ENCODE measurements at regions not wholly inside any gene's neighbourhood (a gene's known extent, or its start where the extent isn't known, plus 50 kb on each side); places are given as distances from the start of the nearest gene placed in this dataset.

- Histone ChIP-seq H3K9ac (ENCODE audit: insufficient read depth, low read depth, low read length) (no peak overlapping the region), H3K36me3 (replicated peaks in 1 of 2; ENCODE audit: control insufficient read depth in 1 of 2, insufficient read depth in 2 of 2, low read length in 2 of 2) (no peaks in the 10 kb centered on the region), H3K4me1 (ENCODE audit: insufficient read depth, low read length) (no peaks in the 10 kb centered on the region), H3K4me2 (ENCODE audit: low read depth, low read length) (no peak overlapping the region), H3K79me2 (ENCODE audit: insufficient read depth, low read length) (no peaks in the 10 kb centered on the region), H3K27me3 (ENCODE audit: control insufficient read depth in 1 of 2, insufficient read depth in 2 of 2, low read length in 2 of 2) (peaks cover 0 to 56% of the 10 kb centered on the region in 2 experiments; a peak in 4 of 5 replicates), H3K9me3 (ENCODE audit: low read length) (no peaks in the 10 kb centered on the region), H3K4me3 (replicated peaks in 1 of 3; ENCODE audit: insufficient read depth in 1 of 3, low read depth in 2 of 3, low read length in 3 of 3) (no peak overlapping the region), H2AFZ (ENCODE audit: low read length) (no peak overlapping the region), H4K20me1 (ENCODE audit: insufficient read depth, low read length) (no peaks in the 10 kb centered on the region), H3K27ac (ENCODE audit: extremely low read length, insufficient read depth, low read length) (no peak overlapping the region)
- FAIRE-seq (no peak), DNase-seq (ENCODE audit: low spot score) (no peak), ATAC-seq (no peak)
- TF ChIP-seq GMEB1 (CRISPR knock-in tag; IDR thresholded peaks at IDR 0.05; ENCODE audit: borderline replicate concordance) (no peak), ZNF235 (CRISPR knock-in tag; IDR thresholded peaks at IDR 0.05; ENCODE audit: borderline replicate concordance) (no peak), ZNF747 (CRISPR knock-in tag; IDR thresholded peaks at IDR 0.05; ENCODE audit: borderline replicate concordance) (no peak), NR2F6 (IDR thresholded peaks at IDR 0.05) (no peak), NR2F6 (CRISPR knock-in tag; IDR thresholded peaks at IDR 0.05) (no peak), ZNF207 (IDR thresholded peaks at IDR 0.05; ENCODE audit: borderline replicate concordance) (no peak)
- ChIA-PET POLR2A (no interaction called here), CTCF (ENCODE audit: low intra/inter-chr PET ratio, low total read pairs) (no interaction called here)
- 33% methylated on average over 8 of the region's 9 CpGs for WGBS (ENCODE audit: low lambda C conversion rate)
- in situ Hi-C loops (cut with HindIII; ENCODE audit: extremely low pct_ligation_motif_present, low pct_unique_long_range_greater_than_20kb) (no loop called here), intact Hi-C loops (cut with micrococcal nuclease; ENCODE audit: unreplicated experiment) (no loop called here)
- no TSS peak for BruUV-seq (replicated peaks)
Observed at GRCh38 chr3:194811118-194811517, 125.4 kb downstream of the FAM43A start.

GRCh38 chr3:194812176-194812575 is 126.5 kb downstream of the FAM43A start:
- Histone ChIP-seq H3K9ac (ENCODE audit: insufficient read depth, low read depth, low read length) (no peak overlapping the region), H3K27ac (ENCODE audit: extremely low read length, insufficient read depth, low read length) (no peak overlapping the region), H4K20me1 (ENCODE audit: insufficient read depth, low read length) (no peaks in the 10 kb centered on the region), H3K27me3 (ENCODE audit: control insufficient read depth in 1 of 2, insufficient read depth in 2 of 2, low read length in 2 of 2) (peaks cover 0 to 54% of the 10 kb centered on the region in 2 experiments; a peak in 4 of 5 replicates), H3K79me2 (ENCODE audit: insufficient read depth, low read length) (no peaks in the 10 kb centered on the region), H3K4me3 (replicated peaks in 1 of 3; ENCODE audit: insufficient read depth in 1 of 3, low read depth in 2 of 3, low read length in 3 of 3) (no peak overlapping the region), H2AFZ (ENCODE audit: low read length) (no peak overlapping the region), H3K36me3 (replicated peaks in 1 of 2; ENCODE audit: control insufficient read depth in 1 of 2, insufficient read depth in 2 of 2, low read length in 2 of 2) (no peaks in the 10 kb centered on the region), H3K4me1 (ENCODE audit: insufficient read depth, low read length) (no peaks in the 10 kb centered on the region), H3K4me2 (ENCODE audit: low read depth, low read length) (no peak overlapping the region), H3K9me3 (ENCODE audit: low read length) (no peaks in the 10 kb centered on the region)
- no peak for DNase-seq (ENCODE audit: low spot score)
- FAIRE-seq, result no peak
- POLR2A ChIA-PET, result no interaction called here
- TF ChIP-seq ZNF547 (CRISPR knock-in tag; IDR thresholded peaks at IDR 0.05), result no peak
- no peak for TF ChIP-seq ZNF768 (CRISPR knock-in tag; IDR thresholded peaks at IDR 0.05)
- no peak for TF ChIP-seq ZFP1 (CRISPR knock-in tag; IDR thresholded peaks at IDR 0.05)
- intact Hi-C loops (cut with micrococcal nuclease; ENCODE audit: unreplicated experiment) (no loop called here), in situ Hi-C loops (cut with HindIII; ENCODE audit: extremely low pct_ligation_motif_present, low pct_unique_long_range_greater_than_20kb) (no loop called here)
- CTCF ChIA-PET (ENCODE audit: low intra/inter-chr PET ratio, low total read pairs), result no interaction called here
- 41% methylated on average over 5 of the region's 10 CpGs for WGBS (ENCODE audit: low lambda C conversion rate)
- ATAC-seq, result no peak
- BruUV-seq (replicated peaks), result no TSS peak
